Keratinocyte (primary cell): ENCODE measurements at regions not wholly inside any gene's neighbourhood (a gene's known extent, or its start where the extent isn't known, plus 50 kb on each side); places are given as distances from the start of the nearest gene placed in this dataset.

Experiments
- DNase-seq: peaks from one replicate; pipeline ENCODE4 v3.0.0-alpha.2; 2011; ENCODE audit warnings: low read depth, missing footprints, low spot score
- FAIRE-seq: peaks from 2 replicates; lab custom pipeline; 2011; peaks lifted over from hg19 to GRCh38; lab: Jason Lieb, UNC
- H2AFZ ChIP-seq: 2 replicates; pipeline ENCODE4 v1.6.0; 2012; ENCODE audit warnings: low read length, control low read depth, inconsistent platforms; ENCODE audit not compliant: control insufficient read depth
- H3K27ac ChIP-seq: 2 replicates; pipeline ENCODE4 v1.5.1; 2011; ENCODE audit warnings: low read length; ENCODE audit not compliant: control insufficient read depth, insufficient read depth
- H3K27me3 ChIP-seq: 3 replicates; pipeline ENCODE4 v1.6.0; 2011; ENCODE audit warnings: low read length; ENCODE audit not compliant: control insufficient read depth, insufficient read depth; ENCODE audit errors: extremely low read depth
- H3K36me3 ChIP-seq, 2 experiments: 2 replicates in 1 of 2; 3 replicates in 1 of 2; pipeline ENCODE4 v1.5.1; 2011; ENCODE audit warnings: low read length in 2 of 2, mild to moderate bottlenecking in 1 of 2; ENCODE audit not compliant: control insufficient read depth in 2 of 2, insufficient read depth in 2 of 2; ENCODE audit errors: extremely low read depth in 1 of 2
- H3K4me1 ChIP-seq: 3 replicates; pipeline ENCODE4 v1.5.1; 2011; ENCODE audit warnings: low read length; ENCODE audit not compliant: control insufficient read depth, insufficient read depth; ENCODE audit errors: extremely low read depth
- H3K4me2 ChIP-seq: 3 replicates; pipeline ENCODE4 v1.6.0; 2011; ENCODE audit warnings: low read depth, low read length; ENCODE audit not compliant: control insufficient read depth, insufficient read depth; ENCODE audit errors: extremely low read depth
- H3K4me3 ChIP-seq, 3 experiments: fragments of 200-600 bp in 1 of 3; sonication (generic) in 1 of 3; 2 replicates in 2 of 3; 3 replicates in 1 of 3; pipeline ENCODE4 v1.5.1; 2011 to 2016; ENCODE audit warnings: low read length in 3 of 3, mild to moderate bottlenecking in 3 of 3, control low read depth in 2 of 3, inconsistent platforms in 1 of 3, low read depth in 1 of 3, mixed read lengths in 1 of 3, mixed run types in 1 of 3, moderate library complexity in 1 of 3; ENCODE audit not compliant: control insufficient read depth in 2 of 3, insufficient read depth in 2 of 3; ENCODE audit errors: extremely low read depth in 1 of 3
- H3K79me2 ChIP-seq: 2 replicates; pipeline ENCODE4 v1.6.0; 2012; ENCODE audit warnings: low read length; ENCODE audit not compliant: control insufficient read depth, insufficient read depth
- H3K9ac ChIP-seq: 3 replicates; pipeline ENCODE4 v1.6.0; 2011; ENCODE audit warnings: low read length; ENCODE audit not compliant: control insufficient read depth, insufficient read depth; ENCODE audit errors: extremely low read depth
- H3K9me1 ChIP-seq: 3 replicates; pipeline ENCODE4 v1.6.0; 2011; ENCODE audit warnings: low read length; ENCODE audit not compliant: control insufficient read depth, insufficient read depth; ENCODE audit errors: extremely low read depth
- H3K9me3 ChIP-seq: 2 replicates; pipeline ENCODE4 v1.5.1; 2012; ENCODE audit warnings: low read depth, low read length; ENCODE audit not compliant: control insufficient read depth
- H4K20me1 ChIP-seq: 3 replicates; pipeline ENCODE4 v1.6.0; 2011; ENCODE audit warnings: low read length; ENCODE audit not compliant: control insufficient read depth, insufficient read depth; ENCODE audit errors: extremely low read depth
- EZH2 ChIP-seq: IDR thresholded peaks from one replicate; pipeline ENCODE4 v1.6.1; 2012; ENCODE audit warnings: inconsistent platforms, mild to moderate bottlenecking, low read length, moderate library complexity
- dilution Hi-C: fragments of 300-500 bp; cut with MboI; formaldehyde crosslinking; loops from one replicate; pipeline ENCODE4 v1.7.0; 2020; ENCODE audit warnings: low sequenced_read_pairs; ENCODE audit not compliant: extremely low pct_ligation_motif_present
- TF ChIP-seq, protein P1 (sequence below), 3 experiments: IDR thresholded peaks in 1 of 3; conservative IDR thresholded peaks in 1 of 3; optimal IDR thresholded peaks in 1 of 3; 2 replicates in 2 of 3; 3 replicates in 1 of 3; pipeline versions ENCODE3 to v1.5.1; 2011; ENCODE audit warnings: low read length in 3 of 3, mild to moderate bottlenecking in 3 of 3, moderate library complexity in 2 of 3, control low read depth in 1 of 3, inconsistent platforms in 1 of 3; ENCODE audit not compliant: insufficient read depth in 2 of 3; ENCODE audit errors: extremely low read depth in 1 of 3

DNA sequence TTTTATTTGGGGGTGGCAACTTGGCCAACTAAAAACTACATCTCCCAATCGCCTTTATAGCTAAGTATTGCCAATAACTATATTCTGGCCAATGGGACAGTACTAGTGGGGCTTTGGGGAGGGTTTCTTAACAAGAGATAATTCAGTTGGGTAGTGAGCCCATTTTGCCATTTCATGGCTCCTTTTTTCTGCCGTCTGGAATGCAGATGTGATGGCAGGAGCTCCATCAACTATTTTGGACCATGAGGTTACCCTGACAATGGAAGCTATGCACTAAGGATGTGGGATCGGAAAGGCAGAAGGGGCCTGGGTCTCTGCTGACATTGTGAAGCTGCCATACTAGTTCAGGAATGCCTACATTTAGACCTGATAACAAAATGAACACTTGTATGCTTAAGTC, 67.0 kb upstream of the FOXC1 start:
- no peak overlapping the region for H3K4me2 ChIP-seq
- FAIRE-seq (no peak), DNase-seq (no peak)
- peaks cover 2% of the 10 kb centered on the region for H3K9me3 ChIP-seq
- dilution Hi-C loops, result no loop called here
- TF ChIP-seq, protein P1, sequence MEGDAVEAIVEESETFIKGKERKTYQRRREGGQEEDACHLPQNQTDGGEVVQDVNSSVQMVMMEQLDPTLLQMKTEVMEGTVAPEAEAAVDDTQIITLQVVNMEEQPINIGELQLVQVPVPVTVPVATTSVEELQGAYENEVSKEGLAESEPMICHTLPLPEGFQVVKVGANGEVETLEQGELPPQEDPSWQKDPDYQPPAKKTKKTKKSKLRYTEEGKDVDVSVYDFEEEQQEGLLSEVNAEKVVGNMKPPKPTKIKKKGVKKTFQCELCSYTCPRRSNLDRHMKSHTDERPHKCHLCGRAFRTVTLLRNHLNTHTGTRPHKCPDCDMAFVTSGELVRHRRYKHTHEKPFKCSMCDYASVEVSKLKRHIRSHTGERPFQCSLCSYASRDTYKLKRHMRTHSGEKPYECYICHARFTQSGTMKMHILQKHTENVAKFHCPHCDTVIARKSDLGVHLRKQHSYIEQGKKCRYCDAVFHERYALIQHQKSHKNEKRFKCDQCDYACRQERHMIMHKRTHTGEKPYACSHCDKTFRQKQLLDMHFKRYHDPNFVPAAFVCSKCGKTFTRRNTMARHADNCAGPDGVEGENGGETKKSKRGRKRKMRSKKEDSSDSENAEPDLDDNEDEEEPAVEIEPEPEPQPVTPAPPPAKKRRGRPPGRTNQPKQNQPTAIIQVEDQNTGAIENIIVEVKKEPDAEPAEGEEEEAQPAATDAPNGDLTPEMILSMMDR (optimal IDR thresholded peaks at IDR 0.05 in 1 of 3, IDR thresholded peaks at IDR 0.05 in 1 of 3, conservative IDR thresholded peaks at IDR 0.05 in 1 of 3; ENCODE audit: extremely low read depth in 1 of 3, insufficient read depth in 2 of 3, low read length in 3 of 3), result no peak
- no peak for TF ChIP-seq EZH2
- no peak overlapping the region for H3K9ac ChIP-seq
- no peaks in the 10 kb centered on the region for H3K36me3 ChIP-seq
- H3K9me1 ChIP-seq, result no peaks in the 10 kb centered on the region
- no peaks in the 10 kb centered on the region for H4K20me1 ChIP-seq
- H2AFZ ChIP-seq, result no peak overlapping the region
- H3K27ac ChIP-seq, result no peak overlapping the region
- no peaks in the 10 kb centered on the region for H3K27me3 ChIP-seq
- H3K4me1 ChIP-seq, result peaks cover 3% of the 10 kb centered on the region
- no peaks in the 10 kb centered on the region for H3K79me2 ChIP-seq
- no peak overlapping the region for H3K4me3 ChIP-seq

DNA sequence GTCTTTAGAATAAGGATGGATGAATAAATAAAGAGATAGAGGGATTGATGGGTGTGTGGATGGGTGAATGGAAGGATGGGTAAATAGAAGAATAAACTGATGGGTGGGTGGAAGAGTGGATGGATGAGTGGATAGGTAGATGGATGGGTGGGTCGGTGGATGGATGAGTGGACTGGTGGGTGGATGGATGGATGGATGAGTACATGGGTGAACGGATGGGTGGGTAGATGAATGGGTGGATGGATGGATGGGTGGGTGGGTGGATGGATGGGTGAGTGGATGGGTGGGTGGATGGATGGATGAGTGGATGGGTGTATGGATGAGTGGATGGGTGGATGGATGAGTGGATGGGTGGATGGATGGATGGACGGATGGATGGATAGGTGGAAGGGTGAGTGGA, 65.7 kb upstream of the FOXC1 start:
- no peak overlapping the region for H3K4me2 ChIP-seq
- no peaks in the 10 kb centered on the region for H3K36me3 ChIP-seq
- no peaks in the 10 kb centered on the region for H3K27me3 ChIP-seq
- H2AFZ ChIP-seq, result no peak overlapping the region
- TF ChIP-seq, protein P1 (optimal IDR thresholded peaks at IDR 0.05 in 1 of 3, IDR thresholded peaks at IDR 0.05 in 1 of 3, conservative IDR thresholded peaks at IDR 0.05 in 1 of 3; ENCODE audit: extremely low read depth in 1 of 3, insufficient read depth in 2 of 3, low read length in 3 of 3), result no peak
- TF ChIP-seq EZH2, result no peak
- FAIRE-seq (no peak), DNase-seq (no peak)
- H3K9ac ChIP-seq, result no peak overlapping the region
- H3K4me3 ChIP-seq, result no peak overlapping the region
- no peaks in the 10 kb centered on the region for H3K4me1 ChIP-seq
- dilution Hi-C loops, result no loop called here
- H3K9me1 ChIP-seq, result no peaks in the 10 kb centered on the region
- no peaks in the 10 kb centered on the region for H3K79me2 ChIP-seq
- H3K9me3 ChIP-seq, result peaks cover 2% of the 10 kb centered on the region
- no peaks in the 10 kb centered on the region for H4K20me1 ChIP-seq
- no peak overlapping the region for H3K27ac ChIP-seq
